LNCAP (cell line): ENCODE measurements at regions not wholly inside any gene's neighbourhood (a gene's known extent, or its start where the extent isn't known, plus 50 kb on each side); places are given as distances from the start of the nearest gene placed in this dataset.

Source experiments
- TF ChIP-seq, protein P1 (sequence below): fragments of 450-650 bp; IDR thresholded peaks from 2 replicates; pipeline ENCODE4 v1.5.1; 2017; ENCODE audit warnings: mild to moderate bottlenecking

DNA sequence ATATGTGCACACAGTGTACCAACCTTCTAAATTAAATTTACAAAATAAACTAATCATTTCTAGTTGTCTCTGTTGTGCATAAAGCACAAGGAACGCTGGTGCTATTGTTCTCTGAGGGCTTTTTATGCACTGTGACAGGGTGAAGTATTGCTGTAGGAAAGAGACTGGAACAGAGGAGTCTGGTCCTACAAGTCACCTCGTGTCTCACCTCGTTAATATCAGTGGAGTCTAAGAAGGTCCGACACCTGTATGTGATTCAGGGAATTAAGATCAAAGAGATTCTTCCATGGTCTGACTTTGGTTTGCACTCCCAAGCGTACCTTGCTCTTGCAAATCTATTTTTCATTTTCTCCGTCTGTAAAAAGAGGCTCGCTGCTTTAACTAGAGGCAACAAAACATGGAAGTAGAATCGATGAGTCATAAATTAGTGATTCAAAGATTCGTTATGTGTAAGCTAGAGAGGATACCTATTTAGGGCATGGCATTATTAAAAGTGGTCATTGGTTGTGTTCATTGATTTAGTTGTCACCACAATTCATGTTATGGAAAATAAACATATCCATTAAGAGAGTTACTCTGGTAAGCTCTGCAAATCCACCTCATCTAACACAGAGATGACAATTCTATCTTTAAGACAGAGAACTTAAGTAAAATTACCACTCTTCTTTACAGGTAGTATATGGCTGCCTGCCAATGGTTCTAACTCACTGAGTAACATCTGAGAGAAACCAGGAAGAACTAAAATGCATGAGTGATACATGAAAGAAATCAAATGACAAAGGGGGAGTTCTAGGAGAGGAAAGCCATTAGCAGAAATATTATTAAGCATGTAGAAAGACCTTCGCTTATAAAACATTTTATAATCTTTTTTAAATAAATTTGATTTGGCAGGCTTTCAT is 219.4 kb upstream of the GBE1 start:
- TF ChIP-seq, protein P1, sequence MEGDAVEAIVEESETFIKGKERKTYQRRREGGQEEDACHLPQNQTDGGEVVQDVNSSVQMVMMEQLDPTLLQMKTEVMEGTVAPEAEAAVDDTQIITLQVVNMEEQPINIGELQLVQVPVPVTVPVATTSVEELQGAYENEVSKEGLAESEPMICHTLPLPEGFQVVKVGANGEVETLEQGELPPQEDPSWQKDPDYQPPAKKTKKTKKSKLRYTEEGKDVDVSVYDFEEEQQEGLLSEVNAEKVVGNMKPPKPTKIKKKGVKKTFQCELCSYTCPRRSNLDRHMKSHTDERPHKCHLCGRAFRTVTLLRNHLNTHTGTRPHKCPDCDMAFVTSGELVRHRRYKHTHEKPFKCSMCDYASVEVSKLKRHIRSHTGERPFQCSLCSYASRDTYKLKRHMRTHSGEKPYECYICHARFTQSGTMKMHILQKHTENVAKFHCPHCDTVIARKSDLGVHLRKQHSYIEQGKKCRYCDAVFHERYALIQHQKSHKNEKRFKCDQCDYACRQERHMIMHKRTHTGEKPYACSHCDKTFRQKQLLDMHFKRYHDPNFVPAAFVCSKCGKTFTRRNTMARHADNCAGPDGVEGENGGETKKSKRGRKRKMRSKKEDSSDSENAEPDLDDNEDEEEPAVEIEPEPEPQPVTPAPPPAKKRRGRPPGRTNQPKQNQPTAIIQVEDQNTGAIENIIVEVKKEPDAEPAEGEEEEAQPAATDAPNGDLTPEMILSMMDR: no peak

DNA sequence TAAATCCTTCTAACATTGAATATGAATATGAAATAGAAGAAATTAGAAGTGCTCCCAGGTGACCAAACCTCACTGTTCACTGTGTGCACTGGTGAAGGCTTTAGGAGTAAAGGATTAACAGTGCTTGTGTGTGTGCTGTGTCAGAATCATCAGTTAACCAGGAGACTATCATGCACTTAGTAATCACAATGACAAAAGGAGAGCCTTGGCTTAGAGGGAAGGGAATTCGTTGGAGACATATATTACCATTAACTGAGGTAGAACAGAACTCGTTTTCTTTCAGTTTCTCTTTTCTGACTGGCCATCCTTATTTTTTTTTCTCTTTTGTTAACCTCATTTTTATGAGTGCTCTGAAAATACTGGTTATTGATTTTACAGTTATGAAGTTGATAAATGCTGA is 213.3 kb upstream of the GBE1 start:
- TF ChIP-seq, protein P1: no peak

GRCh38 chr3:81968658-81969057 is 207.2 kb upstream of the GBE1 start:
- TF ChIP-seq, protein P1: no peak

GRCh38 chr3:81967393-81967792 is 205.9 kb upstream of the GBE1 start:
- TF ChIP-seq, protein P1: no peak

DNA sequence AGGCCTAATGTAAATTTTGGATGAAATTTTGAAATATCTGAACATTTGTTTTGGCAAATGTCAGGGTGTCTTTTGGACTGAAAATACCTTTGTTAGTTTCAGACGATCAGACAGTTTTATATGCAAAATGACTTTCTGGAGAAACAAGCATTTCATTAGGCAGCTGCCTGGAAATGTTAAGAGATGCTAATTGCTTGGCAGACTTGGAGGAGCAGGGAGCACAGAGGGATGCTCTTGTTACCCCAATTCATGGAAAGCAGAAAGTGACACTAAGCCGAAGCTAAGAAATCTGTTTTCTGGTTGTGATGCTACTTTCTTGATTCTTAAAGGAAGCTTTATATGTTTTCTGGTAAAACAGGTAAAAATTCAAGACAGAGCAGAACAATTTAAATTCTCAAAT is 204.3 kb upstream of the GBE1 start:
- TF ChIP-seq, protein P1: no peak

DNA sequence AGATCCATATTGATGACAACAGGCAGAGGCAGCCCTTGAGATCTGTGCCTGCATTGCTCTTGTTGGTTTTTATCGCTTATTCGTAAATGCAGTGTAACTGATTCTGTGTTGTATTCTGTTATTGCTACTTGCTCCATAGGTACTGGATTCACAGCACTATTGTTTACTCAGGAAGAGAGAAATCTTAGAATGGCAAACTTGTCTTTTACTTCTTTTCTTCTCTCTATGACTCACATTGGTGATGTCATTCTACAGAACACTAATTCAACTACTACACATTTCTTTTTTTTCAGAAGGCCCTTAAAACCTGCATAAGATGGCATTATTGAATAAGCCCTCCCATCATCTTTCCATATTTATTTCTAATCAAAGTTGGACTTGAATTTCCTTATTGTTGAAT is 201.0 kb upstream of the GBE1 start:
- TF ChIP-seq, protein P1: no peak

- TF ChIP-seq, protein P1: no peak
Observed at GRCh38 chr3:81958972-81959640, 197.7 kb upstream of the GBE1 start.
